DOHH2 (cell line): ENCODE measurements at regions not wholly inside any gene's neighbourhood (a gene's known extent, or its start where the extent isn't known, plus 50 kb on each side); places are given as distances from the start of the nearest gene placed in this dataset.

Experiments used
- H3F3A ChIP-seq: fragments of 200-600 bp; sonication (generic), shearing (Covaris generic); 2 replicates; pipeline ENCODE4 v1.6.0; 2016; ENCODE audit warnings: antibody characterized with exemption, mild to moderate bottlenecking; ENCODE audit not compliant: control insufficient read depth, insufficient read depth
- H3K27ac ChIP-seq: fragments of 200-600 bp; sonication (generic); 2 replicates; pipeline ENCODE4 v1.5.1; 2014; ENCODE audit warnings: low read depth, mild to moderate bottlenecking, low read length, moderate library complexity
- H3K27me3 ChIP-seq: fragments of 200-600 bp; sonication (generic); 2 replicates; pipeline ENCODE4 v1.6.1; 2014; ENCODE audit warnings: mild to moderate bottlenecking, low read length, mixed read lengths; ENCODE audit not compliant: control insufficient read depth
- H3K36me3 ChIP-seq: fragments of 200-600 bp; sonication (generic); 2 replicates; pipeline ENCODE4 v1.6.1; 2014; ENCODE audit warnings: mild to moderate bottlenecking, low read length, moderate library complexity, mixed read lengths; ENCODE audit not compliant: control insufficient read depth
- H3K4me1 ChIP-seq: fragments of 200-600 bp; sonication (generic); 2 replicates; pipeline ENCODE4 v1.6.1; 2014; ENCODE audit warnings: mild to moderate bottlenecking, low read length, mixed read lengths; ENCODE audit not compliant: control insufficient read depth
- H3K4me2 ChIP-seq: fragments of 200-600 bp; sonication (generic); 2 replicates; pipeline ENCODE4 v1.6.0; 2014; ENCODE audit warnings: mild to moderate bottlenecking, low read length, moderate library complexity
- H3K4me3 ChIP-seq: fragments of 200-600 bp; sonication (generic); 2 replicates; pipeline ENCODE4 v1.5.1; 2014; ENCODE audit warnings: mild to moderate bottlenecking, low read length, mixed read lengths
- H3K79me2 ChIP-seq: fragments of 200-600 bp; sonication (generic); 2 replicates; pipeline ENCODE4 v1.6.1; 2014; ENCODE audit warnings: mild to moderate bottlenecking, low read length, mixed read lengths; ENCODE audit not compliant: control insufficient read depth
- H3K9me2 ChIP-seq: fragments of 200-600 bp; sonication (generic); replicated peaks from 2 replicates; pipeline ENCODE4 v1.6.1; 2014; ENCODE audit warnings: mild to moderate bottlenecking, low read length, mixed read lengths; ENCODE audit not compliant: control insufficient read depth
- H3K9me3 ChIP-seq: fragments of 200-600 bp; sonication (generic); 2 replicates; pipeline ENCODE4 v1.6.1; 2014; ENCODE audit warnings: antibody characterized with exemption, low read length, mixed read lengths; ENCODE audit not compliant: control insufficient read depth, insufficient read depth
- H4K20me1 ChIP-seq: fragments of 200-600 bp; sonication (generic); 2 replicates; pipeline ENCODE4 v1.6.0; 2014; ENCODE audit warnings: low read depth, mild to moderate bottlenecking, antibody characterized with exemption, low read length, moderate library complexity; ENCODE audit not compliant: control insufficient read depth, insufficient read depth
- EZH2phosphoT487 ChIP-seq: fragments of 200-600 bp; sonication (generic); IDR thresholded peaks from 2 replicates; pipeline ENCODE4 v1.6.1; 2017; ENCODE audit warnings: borderline replicate concordance, mild to moderate bottlenecking, antibody characterized with exemption, low read length, moderate library complexity, mixed read lengths
- TF ChIP-seq, protein P1 (sequence below): fragments of 200-600 bp; sonication (generic); IDR thresholded peaks from one replicate; pipeline ENCODE4 v1.5.1; 2014; ENCODE audit warnings: antibody characterized with exemption, mild to moderate bottlenecking, low read depth, low read length; ENCODE audit not compliant: poor library complexity, severe bottlenecking

DNA sequence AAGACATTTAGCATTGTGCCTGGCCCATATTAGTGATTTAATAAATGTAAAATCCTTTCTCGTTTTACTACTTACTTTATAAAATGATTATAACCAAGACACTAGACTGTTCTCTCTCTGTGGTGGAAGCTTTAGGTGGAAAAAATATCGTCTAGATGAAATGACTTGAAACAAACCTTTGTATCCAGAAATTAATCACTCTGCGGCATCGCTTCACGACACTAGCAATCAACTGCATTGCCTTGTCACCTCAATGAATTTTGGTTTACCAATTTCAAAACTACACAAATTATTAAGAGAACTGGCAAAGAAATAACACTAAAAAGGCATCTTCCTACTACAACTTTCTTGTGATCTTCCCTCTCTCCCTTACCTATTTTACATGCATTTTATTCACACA, 627.2 kb upstream of the ROBO1 start:
- no peaks in the 10 kb centered on the region for H3F3A ChIP-seq
- no peaks in the 10 kb centered on the region for H3K27me3 ChIP-seq
- no peaks in the 10 kb centered on the region; the same call in 1 of the 2 replicates for H3K9me3 ChIP-seq
- no peak overlapping the region for H3K4me3 ChIP-seq
- H3K4me2 ChIP-seq = no peak overlapping the region
- H3K36me3 ChIP-seq = no peaks in the 10 kb centered on the region
- no peaks in the 10 kb centered on the region for H3K4me1 ChIP-seq
- no peak overlapping the region for H3K27ac ChIP-seq
- no peaks in the 10 kb centered on the region for H4K20me1 ChIP-seq
- no peaks in the 10 kb centered on the region for H3K79me2 ChIP-seq
- TF ChIP-seq EZH2phosphoT487 = no peak
- TF ChIP-seq, protein P1, sequence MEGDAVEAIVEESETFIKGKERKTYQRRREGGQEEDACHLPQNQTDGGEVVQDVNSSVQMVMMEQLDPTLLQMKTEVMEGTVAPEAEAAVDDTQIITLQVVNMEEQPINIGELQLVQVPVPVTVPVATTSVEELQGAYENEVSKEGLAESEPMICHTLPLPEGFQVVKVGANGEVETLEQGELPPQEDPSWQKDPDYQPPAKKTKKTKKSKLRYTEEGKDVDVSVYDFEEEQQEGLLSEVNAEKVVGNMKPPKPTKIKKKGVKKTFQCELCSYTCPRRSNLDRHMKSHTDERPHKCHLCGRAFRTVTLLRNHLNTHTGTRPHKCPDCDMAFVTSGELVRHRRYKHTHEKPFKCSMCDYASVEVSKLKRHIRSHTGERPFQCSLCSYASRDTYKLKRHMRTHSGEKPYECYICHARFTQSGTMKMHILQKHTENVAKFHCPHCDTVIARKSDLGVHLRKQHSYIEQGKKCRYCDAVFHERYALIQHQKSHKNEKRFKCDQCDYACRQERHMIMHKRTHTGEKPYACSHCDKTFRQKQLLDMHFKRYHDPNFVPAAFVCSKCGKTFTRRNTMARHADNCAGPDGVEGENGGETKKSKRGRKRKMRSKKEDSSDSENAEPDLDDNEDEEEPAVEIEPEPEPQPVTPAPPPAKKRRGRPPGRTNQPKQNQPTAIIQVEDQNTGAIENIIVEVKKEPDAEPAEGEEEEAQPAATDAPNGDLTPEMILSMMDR = no peak
- no peaks in the 10 kb centered on the region for H3K9me2 ChIP-seq

DNA sequence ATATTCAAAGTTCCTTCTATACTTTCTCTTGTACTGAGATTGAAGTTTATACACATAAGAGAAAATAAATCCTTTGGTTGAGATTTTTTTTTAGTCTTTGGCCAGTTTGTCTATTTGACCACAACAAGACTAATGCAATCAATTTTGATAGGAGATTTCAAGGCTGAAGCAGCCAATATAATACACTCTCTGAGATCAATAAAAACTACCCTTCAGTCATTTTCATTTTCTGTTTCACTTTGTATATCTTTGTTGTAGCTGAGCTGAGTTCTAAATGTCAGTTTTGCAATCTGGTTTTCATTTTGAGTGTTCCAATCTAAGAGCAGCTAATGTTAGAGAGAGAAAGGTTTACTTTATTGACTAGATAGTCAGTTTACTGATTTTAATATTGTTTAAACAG, 623.8 kb upstream of the ROBO1 start:
- H3F3A ChIP-seq = no peaks in the 10 kb centered on the region
- no peak overlapping the region for H3K4me3 ChIP-seq
- no peaks in the 10 kb centered on the region for H3K4me1 ChIP-seq

DNA sequence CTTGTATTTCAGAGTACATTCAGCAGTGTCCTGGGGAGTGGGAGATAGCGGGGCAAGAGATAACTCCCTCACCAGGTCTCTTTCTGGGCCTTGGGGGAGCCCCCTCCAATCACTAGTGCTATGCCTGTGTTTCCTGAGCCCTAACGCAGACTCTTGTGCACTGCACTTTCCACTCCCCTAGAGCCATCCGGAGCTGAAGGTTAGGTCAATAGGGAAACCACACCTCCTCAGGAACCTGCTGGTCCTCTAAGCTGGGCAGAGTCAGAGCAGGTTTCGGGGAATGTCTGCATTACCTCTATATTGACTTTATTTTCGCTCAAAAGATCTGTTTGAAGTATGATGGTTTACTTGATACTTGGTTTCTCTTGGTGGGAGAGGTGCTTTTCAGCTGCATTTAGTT, 617.0 kb upstream of the ROBO1 start:
- no peaks in the 10 kb centered on the region for H3K79me2 ChIP-seq
- H3K27ac ChIP-seq = no peak overlapping the region
- H3K4me3 ChIP-seq = no peak overlapping the region
- H4K20me1 ChIP-seq = no peaks in the 10 kb centered on the region
- no peaks in the 10 kb centered on the region for H3K4me1 ChIP-seq
- no peaks in the 10 kb centered on the region for H3K27me3 ChIP-seq
- no peak for TF ChIP-seq EZH2phosphoT487
- TF ChIP-seq, protein P1 = no peak
- no peaks in the 10 kb centered on the region for H3K9me3 ChIP-seq
- H3K36me3 ChIP-seq = no peaks in the 10 kb centered on the region
- H3F3A ChIP-seq = no peaks in the 10 kb centered on the region
- no peaks in the 10 kb centered on the region for H3K9me2 ChIP-seq
- no peak overlapping the region for H3K4me2 ChIP-seq

More for the DNA sequence above, 623.8 kb upstream of the ROBO1 start:
- no peak for TF ChIP-seq EZH2phosphoT487
- TF ChIP-seq, protein P1 = no peak
- Histone ChIP-seq H3K4me2 (no peak overlapping the region), H3K27me3 (no peaks in the 10 kb centered on the region), H3K36me3 (no peaks in the 10 kb centered on the region), H3K9me2 (no peaks in the 10 kb centered on the region), H3K9me3 (no peaks in the 10 kb centered on the region), H3K79me2 (no peaks in the 10 kb centered on the region), H3K27ac (no peak overlapping the region), H4K20me1 (no peaks in the 10 kb centered on the region)

DNA sequence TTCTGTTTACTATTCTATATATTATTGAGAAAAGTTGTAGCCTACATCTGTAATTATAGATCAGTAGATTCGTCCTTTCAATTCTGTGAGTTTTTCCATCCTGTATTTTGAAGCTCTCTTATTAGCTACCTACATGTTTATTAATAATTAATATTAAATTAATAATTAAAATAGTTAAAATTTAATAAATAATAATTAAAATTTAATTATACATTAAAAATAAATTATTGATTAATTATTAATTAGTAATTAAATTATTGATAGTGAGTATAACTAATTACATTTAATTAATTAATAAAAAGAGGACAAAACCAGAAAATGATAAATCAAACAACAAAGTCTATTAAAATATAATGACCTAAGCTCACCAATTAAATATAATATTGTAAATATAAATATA, 606.6 kb upstream of the ROBO1 start:
- TF ChIP-seq EZH2phosphoT487 = no peak
- TF ChIP-seq, protein P1 = no peak
- Histone ChIP-seq H4K20me1 (no peaks in the 10 kb centered on the region), H3K9me2 (no peaks in the 10 kb centered on the region), H3K4me2 (no peak overlapping the region), H3K4me1 (no peaks in the 10 kb centered on the region), H3K27me3 (no peaks in the 10 kb centered on the region), H3K9me3 (no peaks in the 10 kb centered on the region), H3F3A (no peaks in the 10 kb centered on the region), H3K27ac (no peak overlapping the region), H3K36me3 (no peaks in the 10 kb centered on the region), H3K4me3 (no peak overlapping the region), H3K79me2 (no peaks in the 10 kb centered on the region)
